ENCODE measurements at regions not wholly inside any gene's neighbourhood (a gene's known extent, or its start where the extent isn't known, plus 50 kb on each side); places are given as distances from the start of the nearest gene placed in this dataset.

- H3K27me3 Mint-ChIP-seq, result peaks cover 29% of the 10 kb centered on the region
- ATAC-seq (ENCODE audit: low read depth), result no peak
- ChIA-PET CTCF (interaction anchor here (0.8 to 4.4 kb wide), 6 partner anchors 128 to 824 kb away, joined by 3 to 40 read pairs (median 3); no protein-coding TSS in a partner anchor), POLR2A (no interaction called here)
- H3K27ac ChIP-seq (ENCODE audit: low read length in 2 of 2), result no peak overlapping the region
- intact Hi-C loops (cut with micrococcal nuclease), result no loop called here
- H3K4me2 ChIP-seq (replicated peaks; ENCODE audit: low read depth, low read length, poor library complexity, severe bottlenecking), result no peak overlapping the region
- 92% methylated on average over 10 of the region's 11 CpGs for WGBS (ENCODE audit: insufficient coverage)
- no peaks in the 10 kb centered on the region for H4K20me1 ChIP-seq (ENCODE audit: control insufficient read depth, insufficient read depth, low read length, poor library complexity, severe bottlenecking)
- H3K27me3 ChIP-seq (replicated peaks in 1 of 4; ENCODE audit: control extremely low read depth in 1 of 4, control insufficient read depth in 3 of 4, insufficient read depth in 4 of 4, low read length in 3 of 4), result peaks cover 0 to 23% (median 0%) of the 10 kb centered on the region in 4 experiments
- H3K36me3 ChIP-seq (replicated peaks in 1 of 2; ENCODE audit: control extremely low read depth in 1 of 2, control insufficient read depth in 1 of 2, extremely low read depth in 1 of 2, insufficient read depth in 2 of 2, low read length in 1 of 2), result no peaks in the 10 kb centered on the region
- TF ChIP-seq EZH2 (IDR thresholded peaks at IDR 0.05; ENCODE audit: borderline replicate concordance, insufficient read depth, low read depth, low read length, poor library complexity, severe bottlenecking), result no peak
- no peak for TF ChIP-seq CTCF (IDR thresholded peaks at IDR 0.05)
- no peak overlapping the region for H3K27ac Mint-ChIP-seq
- no peak overlapping the region for H3K4me3 ChIP-seq (ENCODE audit: control extremely low read depth in 1 of 5, extremely low read depth in 1 of 5, insufficient read depth in 1 of 5, low read depth in 2 of 5, low read length in 4 of 5)
- H3K4me1 Mint-ChIP-seq, result peaks cover 4% of the 10 kb centered on the region
- no peaks in the 10 kb centered on the region for H3K9me3 ChIP-seq (ENCODE audit: control extremely low read depth in 1 of 3, control insufficient read depth in 2 of 3, insufficient read depth in 1 of 3, low read length in 2 of 3)
- H3K9me3 Mint-ChIP-seq (ENCODE audit: insufficient read depth), result no peaks in the 10 kb centered on the region
- H3K79me2 ChIP-seq (ENCODE audit: control insufficient read depth, insufficient read depth, low read length), result no peaks in the 10 kb centered on the region
- no peak overlapping the region for H2AFZ ChIP-seq (ENCODE audit: insufficient read depth, low read depth, low read length, poor library complexity, severe bottlenecking)
- H3K4me3 Mint-ChIP-seq, result no peak overlapping the region
- DNase-seq, result no peak
- peaks cover 0 to 3% of the 10 kb centered on the region in 2 donors for H3K4me1 ChIP-seq (ENCODE audit: control insufficient read depth in 2 of 2, insufficient read depth in 2 of 2, low read length in 2 of 2)
- no peak overlapping the region for H3K9ac ChIP-seq (ENCODE audit: low read length)
These were observed 95.9 kb upstream of the MVB12B start for GRCh38 chr9:126230692-126231091.

GRCh38 chr9:126232461-126232860 lies 94.2 kb upstream of the MVB12B start:
- Histone ChIP-seq H3K4me3 (ENCODE audit: control extremely low read depth in 1 of 5, extremely low read depth in 1 of 5, insufficient read depth in 1 of 5, low read depth in 2 of 5, low read length in 4 of 5) (no peak overlapping the region), H3K27ac (ENCODE audit: low read length in 2 of 2) (no peak overlapping the region), H3K36me3 (replicated peaks in 1 of 2; ENCODE audit: control extremely low read depth in 1 of 2, control insufficient read depth in 1 of 2, extremely low read depth in 1 of 2, insufficient read depth in 2 of 2, low read length in 1 of 2) (no peaks in the 10 kb centered on the region), H3K4me2 (replicated peaks; ENCODE audit: low read depth, low read length, poor library complexity, severe bottlenecking) (no peak overlapping the region), H3K4me1 (ENCODE audit: control insufficient read depth in 2 of 2, insufficient read depth in 2 of 2, low read length in 2 of 2) (peaks cover 0 to 3% of the 10 kb centered on the region in 2 donors), H4K20me1 (ENCODE audit: control insufficient read depth, insufficient read depth, low read length, poor library complexity, severe bottlenecking) (no peaks in the 10 kb centered on the region), H3K9ac (ENCODE audit: low read length) (no peak overlapping the region), H3K27me3 (replicated peaks in 1 of 4; ENCODE audit: control extremely low read depth in 1 of 4, control insufficient read depth in 3 of 4, insufficient read depth in 4 of 4, low read length in 3 of 4) (peaks cover 0 to 23% (median 0%) of the 10 kb centered on the region in 4 experiments), H3K9me3 (ENCODE audit: control extremely low read depth in 1 of 3, control insufficient read depth in 2 of 3, insufficient read depth in 1 of 3, low read length in 2 of 3) (peaks cover 0 to 2% (median 0%) of the 10 kb centered on the region in 3 donors), H3K79me2 (ENCODE audit: control insufficient read depth, insufficient read depth, low read length) (no peaks in the 10 kb centered on the region), H2AFZ (ENCODE audit: insufficient read depth, low read depth, low read length, poor library complexity, severe bottlenecking) (no peak overlapping the region)
- TF ChIP-seq CTCF (IDR thresholded peaks at IDR 0.05) (no peak), EZH2 (IDR thresholded peaks at IDR 0.05; ENCODE audit: borderline replicate concordance, insufficient read depth, low read depth, low read length, poor library complexity, severe bottlenecking) (no peak)
- peaks cover 4% of the 10 kb centered on the region for H3K4me1 Mint-ChIP-seq
- no peak overlapping the region for H3K4me3 Mint-ChIP-seq
- peaks cover 22% of the 10 kb centered on the region for H3K27me3 Mint-ChIP-seq
- no peak overlapping the region for H3K27ac Mint-ChIP-seq
- intact Hi-C loops (cut with micrococcal nuclease), result no loop called here
- 86% methylated on average over 4 of the region's 6 CpGs for WGBS (ENCODE audit: insufficient coverage)
- DNase-seq (no peak), ATAC-seq (ENCODE audit: low read depth) (no peak)
- POLR2A ChIA-PET, result no interaction called here
- no peaks in the 10 kb centered on the region for H3K9me3 Mint-ChIP-seq (ENCODE audit: insufficient read depth)
- CTCF ChIA-PET, result interaction anchor here (1.4 to 4.4 kb wide), 2 partner anchors 674 to 826 kb away, joined by 5 to 40 read pairs; no protein-coding TSS in a partner anchor
